Skeletal muscle tissue (tissue), 3 donors: ENCODE measurements at regions not wholly inside any gene's neighbourhood (a gene's known extent, or its start where the extent isn't known, plus 50 kb on each side); places are given as distances from the start of the nearest gene placed in this dataset.
"Not testable (repeated sequence)": the region's sequence is repeated elsewhere in the genome, so short reads cannot be mapped to it uniquely, and the experiment has no call there.

Experiments
- H3K27ac ChIP-seq: one replicate; pipeline ENCODE4 v1.7.0; 2013; ENCODE audit warnings: mild to moderate bottlenecking, low read depth, low read length, inconsistent platforms
- H3K27me3 ChIP-seq, 3 donors: one replicate each; pipeline ENCODE4 v1.7.0; 2013; ENCODE audit warnings: low read length in 3 of 3; ENCODE audit not compliant: control insufficient read depth in 3 of 3, insufficient read depth in 3 of 3
- H3K36me3 ChIP-seq, 3 donors: one replicate each; pipeline ENCODE4 v1.7.0; 2013; ENCODE audit warnings: low read length in 3 of 3; ENCODE audit not compliant: control insufficient read depth in 3 of 3, insufficient read depth in 3 of 3
- H3K4me1 ChIP-seq, 3 donors: one replicate each; pipeline ENCODE4 v1.7.0; 2013; ENCODE audit warnings: low read length in 3 of 3, mild to moderate bottlenecking in 3 of 3; ENCODE audit not compliant: control insufficient read depth in 3 of 3, insufficient read depth in 3 of 3
- H3K4me3 ChIP-seq, 3 donors: one replicate each; pipeline ENCODE4 v1.7.0; 2013; ENCODE audit warnings: low read length in 3 of 3
- H3K9ac ChIP-seq, 3 donors: one replicate each; pipeline ENCODE4 v1.7.0; 2013; ENCODE audit warnings: low read length in 3 of 3, mild to moderate bottlenecking in 3 of 3, moderate library complexity in 2 of 3, low read depth in 1 of 3
- H3K9me3 ChIP-seq, 3 donors: one replicate each; pipeline ENCODE4 v1.7.0; 2013; ENCODE audit warnings: low read length in 3 of 3; ENCODE audit not compliant: control insufficient read depth in 3 of 3
- donor health status: Osteomylitis.

DNA sequence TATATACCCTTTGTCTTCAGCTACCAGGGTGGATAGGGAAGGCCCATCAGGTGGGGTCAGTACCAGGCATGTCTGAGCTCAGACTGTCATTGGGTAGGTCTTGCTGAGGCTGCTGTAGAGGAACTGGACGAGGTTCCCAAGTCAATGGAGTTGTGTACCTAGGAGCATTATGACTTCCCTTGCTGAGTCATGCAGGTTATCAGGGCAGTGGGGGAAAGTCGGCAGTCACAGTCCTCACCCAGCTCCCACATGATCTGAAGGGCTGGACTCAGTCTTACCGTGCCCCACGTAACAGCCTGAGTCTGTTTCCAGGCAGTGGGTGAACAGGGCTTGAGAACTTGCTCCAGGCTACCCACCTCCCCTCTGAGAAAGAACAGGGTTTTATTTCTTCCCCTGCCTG, 260.8 kb upstream of the COBL start:
- Histone ChIP-seq H3K27me3 (no peaks in the 10 kb centered on the region), H3K9me3 (no peaks in the 10 kb centered on the region), H3K4me3 (no peak overlapping the region), H3K36me3 (no peaks in the 10 kb centered on the region), H3K9ac (no peak overlapping the region), H3K27ac (no peak overlapping the region), H3K4me1 (no peaks in the 10 kb centered on the region)

DNA sequence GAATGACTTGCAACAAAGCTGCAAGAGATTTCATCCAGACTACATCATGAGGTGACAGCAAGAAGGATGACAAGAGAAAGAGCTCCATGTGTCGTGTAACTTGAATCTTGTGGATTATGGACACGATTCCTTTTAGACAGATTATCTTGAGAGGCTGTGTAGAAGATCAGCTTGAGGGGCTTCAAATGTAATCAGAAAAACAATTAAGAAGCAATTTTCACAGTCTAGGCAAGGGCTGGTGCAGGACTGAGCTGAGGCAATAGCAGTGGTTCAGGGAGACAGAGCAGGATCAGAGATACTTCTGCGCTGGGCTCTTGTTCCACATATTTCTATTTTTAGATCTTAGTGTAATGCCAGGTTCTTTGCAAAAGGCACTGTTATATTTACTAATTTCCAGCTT, 253.0 kb upstream of the COBL start:
- H3K4me3 ChIP-seq, result no peak overlapping the region
- H3K27ac ChIP-seq, result no peak overlapping the region
- H3K27me3 ChIP-seq, result no peaks in the 10 kb centered on the region
- H3K4me1 ChIP-seq, result no peaks in the 10 kb centered on the region
- H3K36me3 ChIP-seq, result no peaks in the 10 kb centered on the region
- H3K9me3 ChIP-seq, result peaks cover 0 to 2% (median 0%) of the 10 kb centered on the region in 3 donors
- H3K9ac ChIP-seq, result no peak overlapping the region

DNA sequence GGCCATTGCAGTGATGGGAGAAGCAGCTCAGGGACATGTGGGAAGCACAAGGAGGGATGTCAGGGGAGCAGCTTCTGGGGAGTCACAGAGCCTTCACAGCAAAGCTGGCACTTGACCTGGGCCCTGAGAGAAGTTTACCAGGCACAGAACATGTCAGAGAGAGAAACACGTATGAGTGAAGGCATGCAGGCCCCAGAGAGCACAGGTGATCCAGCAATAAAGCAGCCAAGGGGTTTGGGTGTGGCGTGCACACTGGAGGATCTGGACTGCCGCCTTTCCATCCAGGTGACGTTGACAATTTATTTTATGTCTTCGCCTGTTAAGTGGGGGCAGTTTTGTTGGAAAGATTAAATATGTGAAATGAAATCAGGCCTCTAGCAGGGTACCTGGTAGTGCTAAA, 252.6 kb upstream of the COBL start:
- H3K27ac ChIP-seq, result no peak overlapping the region
- H3K4me3 ChIP-seq, result no peak overlapping the region
- no peaks in the 10 kb centered on the region for H3K4me1 ChIP-seq
- no peak overlapping the region for H3K9ac ChIP-seq
- H3K9me3 ChIP-seq, result peaks cover 0 to 2% (median 0%) of the 10 kb centered on the region in 3 donors
- no peaks in the 10 kb centered on the region for H3K27me3 ChIP-seq
- no peaks in the 10 kb centered on the region for H3K36me3 ChIP-seq

DNA sequence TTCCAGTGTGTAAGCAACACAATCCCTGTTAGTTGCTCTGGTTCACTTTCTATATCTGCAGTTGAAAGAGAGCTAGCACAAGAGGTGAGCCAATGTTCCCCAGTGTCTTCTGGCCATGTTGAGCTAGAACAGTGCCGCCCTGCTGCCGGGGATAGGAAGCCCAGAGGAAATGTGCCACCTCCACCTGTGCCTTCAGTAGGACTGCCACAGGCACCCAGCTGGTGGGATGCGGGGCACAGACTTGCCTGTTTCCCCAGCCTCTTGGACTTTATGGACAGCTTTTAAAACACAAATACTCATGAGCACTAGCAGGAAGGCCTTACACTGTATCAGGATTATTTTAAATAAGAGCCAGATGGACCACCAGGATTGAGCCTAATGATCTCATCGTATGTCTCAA, 234.5 kb upstream of the COBL start:
- no peak overlapping the region for H3K9ac ChIP-seq
- no peaks in the 10 kb centered on the region for H3K36me3 ChIP-seq
- no peak overlapping the region for H3K4me3 ChIP-seq
- no peaks in the 10 kb centered on the region for H3K27me3 ChIP-seq
- no peak overlapping the region for H3K27ac ChIP-seq
- no peaks in the 10 kb centered on the region for H3K4me1 ChIP-seq
- peaks cover 0 to 7% (median 5%) of the 10 kb centered on the region in 3 donors for H3K9me3 ChIP-seq

DNA sequence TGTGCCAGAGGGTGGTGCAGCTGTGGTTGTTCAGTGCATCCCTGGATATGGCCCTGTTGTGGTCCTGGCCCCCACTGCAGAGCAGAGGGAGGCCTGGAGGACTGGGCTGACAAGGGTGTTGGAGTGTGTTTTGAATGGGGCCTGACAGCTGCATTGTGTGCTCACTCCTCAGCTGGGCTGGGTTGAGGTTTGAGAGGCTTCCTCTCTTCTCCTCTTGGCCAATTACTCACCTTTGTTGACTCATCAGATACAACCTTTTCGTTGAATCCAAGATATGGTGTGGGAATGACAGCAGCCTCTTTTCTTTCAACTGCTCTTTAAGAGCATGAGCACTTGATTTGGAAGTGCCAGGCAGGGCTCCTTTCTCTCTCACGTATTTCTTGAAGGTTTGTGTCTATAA, 228.5 kb upstream of the COBL start:
- Histone ChIP-seq H3K27me3 (no peaks in the 10 kb centered on the region), H3K4me1 (no peaks in the 10 kb centered on the region), H3K27ac (no peak overlapping the region), H3K36me3 (no peaks in the 10 kb centered on the region), H3K4me3 (no peak overlapping the region), H3K9me3 (peaks cover 0 to 2% (median 2%) of the 10 kb centered on the region in 3 donors), H3K9ac (no peak overlapping the region)

DNA sequence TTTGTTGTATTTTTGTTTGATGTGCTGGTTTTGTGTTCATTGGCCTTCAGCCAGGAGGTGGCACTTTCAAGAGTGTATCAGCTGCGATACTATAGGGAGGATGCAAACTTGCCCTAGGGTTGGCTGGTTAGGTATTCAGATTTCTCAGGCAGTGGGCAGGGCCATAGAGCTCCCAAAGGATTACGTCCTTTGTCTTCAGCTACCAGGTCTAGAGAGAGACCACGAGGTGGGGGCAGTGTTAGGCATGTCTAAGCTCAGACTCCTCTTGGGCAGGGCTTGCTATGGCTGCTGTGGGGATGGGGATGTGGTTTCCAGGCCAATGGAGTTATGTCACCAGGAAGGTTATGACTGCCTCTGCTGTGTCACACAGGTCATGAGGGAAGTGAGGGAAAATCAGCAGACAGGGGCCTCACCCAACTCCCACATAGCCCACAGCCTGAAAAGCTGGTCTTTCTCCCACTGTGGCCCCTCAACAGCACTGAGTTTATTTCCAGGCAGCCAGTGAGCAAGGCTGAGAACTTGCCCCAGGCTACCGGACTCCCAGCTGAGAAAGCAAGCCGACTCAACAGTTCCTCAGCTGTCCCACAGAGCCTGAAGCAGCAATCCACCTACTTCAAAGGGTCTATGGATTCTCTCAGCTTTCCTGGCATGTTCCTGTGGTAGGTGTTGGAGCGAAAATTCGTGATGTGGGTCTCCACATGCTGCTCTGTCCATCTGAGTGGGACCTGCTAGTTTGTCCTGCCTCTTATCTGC, 227.4 kb upstream of the COBL start:
- Histone ChIP-seq H3K4me1 (no peaks in the 10 kb centered on the region), H3K27ac (no peak overlapping the region), H3K36me3 (no peaks in the 10 kb centered on the region), H3K9ac (no peak overlapping the region), H3K27me3 (no peaks in the 10 kb centered on the region), H3K4me3 (no peak overlapping the region), H3K9me3 (peaks cover 0 to 2% (median 0%) of the 10 kb centered on the region in 3 donors)

DNA sequence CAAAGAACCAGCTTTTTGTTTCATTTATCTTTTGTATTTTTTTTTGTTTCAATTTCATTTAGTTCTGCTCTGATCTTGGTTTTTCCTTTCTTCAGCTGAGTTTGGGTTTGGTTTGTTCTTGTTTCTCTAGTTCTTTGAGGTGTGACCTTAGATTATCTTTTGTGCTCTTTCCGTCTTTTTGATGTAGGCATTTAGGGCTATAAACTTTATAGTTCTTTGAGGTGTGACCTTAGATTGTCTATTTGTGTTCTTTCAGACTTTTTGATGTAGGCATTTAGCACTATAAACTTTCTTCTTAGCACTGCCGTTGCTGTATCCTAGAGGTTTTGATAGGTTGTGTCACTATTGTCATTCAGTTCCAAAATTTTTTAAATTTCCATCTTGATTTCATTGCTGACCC, 224.3 kb upstream of the COBL start:
- H3K4me3 ChIP-seq, H3K27me3 ChIP-seq, H3K9ac ChIP-seq, H3K27ac ChIP-seq, H3K4me1 ChIP-seq, H3K36me3 ChIP-seq, H3K9me3 ChIP-seq: not testable (repeated sequence)

DNA sequence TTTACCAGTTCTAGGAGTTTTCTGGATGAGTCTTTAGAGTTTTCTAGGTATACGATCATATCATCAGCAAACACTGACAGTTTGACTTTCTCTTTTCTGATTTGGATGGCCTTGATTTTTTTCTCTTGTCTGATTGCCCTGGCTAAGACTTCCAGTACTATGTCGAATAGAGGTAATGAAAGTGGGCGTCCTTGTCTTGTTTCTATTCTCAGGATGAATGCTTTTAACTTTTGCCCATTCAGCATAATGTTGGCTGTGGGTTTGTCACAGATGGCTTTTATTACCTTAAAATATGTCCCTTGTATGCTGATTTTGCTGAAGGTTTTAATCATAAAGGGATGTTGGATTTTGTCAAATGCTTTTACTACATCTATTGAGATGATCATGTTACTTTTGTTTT, 223.2 kb upstream of the COBL start:
- no peaks in the 10 kb centered on the region for H3K4me1 ChIP-seq
- no peaks in the 10 kb centered on the region for H3K36me3 ChIP-seq
- no peak overlapping the region for H3K4me3 ChIP-seq
- H3K27me3 ChIP-seq, result no peaks in the 10 kb centered on the region
- H3K9me3 ChIP-seq, result no peaks in the 10 kb centered on the region
- no peak overlapping the region for H3K9ac ChIP-seq
- H3K27ac ChIP-seq, result no peak overlapping the region

DNA sequence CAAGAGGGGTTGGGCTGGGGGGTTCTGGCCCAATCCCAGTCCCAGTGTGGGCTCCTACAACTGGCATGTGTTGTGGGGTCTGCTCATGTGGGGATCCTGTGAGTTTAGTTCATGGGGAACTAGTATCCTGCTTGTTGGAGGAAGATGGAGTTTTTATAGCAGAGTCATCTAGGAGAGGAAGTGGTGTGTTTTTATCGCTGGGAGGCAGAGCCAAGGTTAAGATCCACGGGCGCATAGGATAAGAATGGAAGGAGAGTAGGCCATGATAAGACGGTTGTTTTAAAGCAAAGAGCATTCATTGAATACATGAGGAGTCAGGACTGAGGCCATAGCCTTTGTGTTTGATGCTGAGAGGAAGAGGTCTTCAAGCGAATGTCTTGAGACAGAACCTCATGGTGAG, 211.6 kb upstream of the COBL start:
- H3K9me3 ChIP-seq, result peaks cover 0 to 1% (median 0%) of the 10 kb centered on the region in 3 donors
- no peak overlapping the region for H3K9ac ChIP-seq
- H3K4me3 ChIP-seq, result no peak overlapping the region
- H3K4me1 ChIP-seq, result no peaks in the 10 kb centered on the region
- no peaks in the 10 kb centered on the region for H3K36me3 ChIP-seq
- no peak overlapping the region for H3K27ac ChIP-seq
- no peaks in the 10 kb centered on the region for H3K27me3 ChIP-seq

DNA sequence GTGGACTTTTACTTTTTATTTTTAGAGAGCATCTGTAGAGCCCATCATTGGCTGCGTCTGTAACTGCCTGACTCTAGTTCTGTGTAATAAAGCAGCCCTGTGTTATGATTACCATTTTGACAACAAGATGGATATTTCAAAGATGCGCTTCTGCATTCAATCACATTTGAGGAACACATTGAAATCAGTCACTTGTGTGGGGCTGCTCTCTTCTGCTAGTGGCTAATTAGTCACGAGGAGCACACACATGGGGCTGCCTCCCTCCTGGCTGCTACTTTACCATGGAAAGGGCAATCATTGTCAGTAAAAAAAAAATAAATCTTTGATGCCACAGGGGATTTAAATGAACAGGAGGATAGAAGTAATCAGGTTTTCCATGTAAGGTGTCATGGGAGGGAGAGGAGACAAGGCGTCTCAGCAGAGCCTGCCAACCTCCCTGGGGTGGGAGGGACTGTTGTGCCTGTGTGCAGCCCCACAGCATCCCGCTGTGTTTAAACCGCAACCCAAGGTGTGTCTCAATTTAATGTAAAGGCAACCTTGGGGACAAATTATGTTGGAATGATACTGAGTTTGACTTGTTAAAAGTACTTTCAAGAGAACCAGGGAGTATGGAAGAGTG, 205.2 kb upstream of the COBL start:
- H3K9ac ChIP-seq, result no peak overlapping the region
- no peaks in the 10 kb centered on the region for H3K36me3 ChIP-seq
- no peak overlapping the region for H3K27ac ChIP-seq
- no peaks in the 10 kb centered on the region for H3K4me1 ChIP-seq
- no peaks in the 10 kb centered on the region for H3K27me3 ChIP-seq
- H3K4me3 ChIP-seq, result no peak overlapping the region
- H3K9me3 ChIP-seq, result peaks cover 0 to 9% (median 0%) of the 10 kb centered on the region in 3 donors
